Ishikawa (cell line): ENCODE measurements at regions not wholly inside any gene's neighbourhood (a gene's known extent, or its start where the extent isn't known, plus 50 kb on each side); places are given as distances from the start of the nearest gene placed in this dataset.

ENCODE experiments used
- CEBPB ChIP-seq: IDR thresholded peaks from 2 replicates; pipeline ENCODE4 v1.6.1; 2012
- EGR1 ChIP-seq: IDR thresholded peaks from 2 replicates; pipeline ENCODE4 v1.6.1; 2012
- EP300 ChIP-seq: IDR thresholded peaks from 2 replicates; pipeline ENCODE4 v1.6.1; 2012; ENCODE audit warnings: borderline replicate concordance
- TAF1 ChIP-seq: IDR thresholded peaks from 2 replicates; pipeline ENCODE4 v1.6.1; 2012; ENCODE audit warnings: low read depth, mild to moderate bottlenecking
- ZBTB7A ChIP-seq: IDR thresholded peaks from 2 replicates; pipeline ENCODE4 v1.6.1; 2012; ENCODE audit warnings: low read depth
- TF ChIP-seq, protein P1 (sequence below): IDR thresholded peaks from 2 replicates; pipeline ENCODE4 v1.6.1; 2012; ENCODE audit warnings: low read depth, mild to moderate bottlenecking

DNA sequence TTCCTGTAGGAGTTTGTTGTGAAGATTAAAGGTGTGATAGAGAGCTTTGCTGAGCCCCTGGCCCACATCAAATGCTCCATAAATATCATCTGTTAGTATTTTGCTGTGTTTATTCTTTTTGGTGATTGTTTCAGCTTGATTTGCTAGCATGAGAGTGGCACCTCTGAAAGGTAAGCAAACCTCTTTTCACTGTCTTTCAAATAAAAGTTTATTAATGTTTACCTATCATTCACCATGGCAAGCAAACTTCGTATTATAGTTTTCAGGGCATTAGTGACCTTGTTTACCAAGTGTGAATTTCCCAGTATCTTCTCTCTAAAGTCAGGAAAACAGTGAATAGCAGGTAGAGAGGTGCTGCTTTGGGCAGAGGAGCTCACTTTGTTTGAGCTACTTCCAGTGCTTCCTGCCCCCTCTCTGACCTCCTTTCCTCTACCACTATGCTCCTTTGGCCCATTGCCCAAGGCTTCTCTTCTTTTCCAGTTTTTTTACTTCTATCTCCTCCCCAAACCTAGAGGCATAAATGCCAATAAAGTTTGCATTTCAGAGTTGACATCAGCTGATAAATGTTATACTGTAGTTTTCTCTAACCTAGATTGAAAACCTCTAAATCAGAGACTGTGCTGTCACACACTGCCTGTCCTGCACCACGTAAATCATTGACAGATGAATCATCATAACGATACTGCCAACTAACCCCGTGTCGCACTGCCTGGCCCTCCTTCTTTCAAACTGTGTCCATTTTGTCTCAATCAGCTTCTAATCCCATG is 569.0 kb downstream of the TUSC7 start:
- TF ChIP-seq ZBTB7A (no peak), CEBPB (no peak), EP300 (no peak), TAF1 (no peak), EGR1 (no peak)
- TF ChIP-seq, protein P1, sequence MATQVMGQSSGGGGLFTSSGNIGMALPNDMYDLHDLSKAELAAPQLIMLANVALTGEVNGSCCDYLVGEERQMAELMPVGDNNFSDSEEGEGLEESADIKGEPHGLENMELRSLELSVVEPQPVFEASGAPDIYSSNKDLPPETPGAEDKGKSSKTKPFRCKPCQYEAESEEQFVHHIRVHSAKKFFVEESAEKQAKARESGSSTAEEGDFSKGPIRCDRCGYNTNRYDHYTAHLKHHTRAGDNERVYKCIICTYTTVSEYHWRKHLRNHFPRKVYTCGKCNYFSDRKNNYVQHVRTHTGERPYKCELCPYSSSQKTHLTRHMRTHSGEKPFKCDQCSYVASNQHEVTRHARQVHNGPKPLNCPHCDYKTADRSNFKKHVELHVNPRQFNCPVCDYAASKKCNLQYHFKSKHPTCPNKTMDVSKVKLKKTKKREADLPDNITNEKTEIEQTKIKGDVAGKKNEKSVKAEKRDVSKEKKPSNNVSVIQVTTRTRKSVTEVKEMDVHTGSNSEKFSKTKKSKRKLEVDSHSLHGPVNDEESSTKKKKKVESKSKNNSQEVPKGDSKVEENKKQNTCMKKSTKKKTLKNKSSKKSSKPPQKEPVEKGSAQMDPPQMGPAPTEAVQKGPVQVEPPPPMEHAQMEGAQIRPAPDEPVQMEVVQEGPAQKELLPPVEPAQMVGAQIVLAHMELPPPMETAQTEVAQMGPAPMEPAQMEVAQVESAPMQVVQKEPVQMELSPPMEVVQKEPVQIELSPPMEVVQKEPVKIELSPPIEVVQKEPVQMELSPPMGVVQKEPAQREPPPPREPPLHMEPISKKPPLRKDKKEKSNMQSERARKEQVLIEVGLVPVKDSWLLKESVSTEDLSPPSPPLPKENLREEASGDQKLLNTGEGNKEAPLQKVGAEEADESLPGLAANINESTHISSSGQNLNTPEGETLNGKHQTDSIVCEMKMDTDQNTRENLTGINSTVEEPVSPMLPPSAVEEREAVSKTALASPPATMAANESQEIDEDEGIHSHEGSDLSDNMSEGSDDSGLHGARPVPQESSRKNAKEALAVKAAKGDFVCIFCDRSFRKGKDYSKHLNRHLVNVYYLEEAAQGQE = no peak
